ENCODE measurements at regions not wholly inside any gene's neighbourhood (a gene's known extent, or its start where the extent isn't known, plus 50 kb on each side); places are given as distances from the start of the nearest gene placed in this dataset.
"Not testable (repeated sequence)": the region's sequence is repeated elsewhere in the genome, so short reads cannot be mapped to it uniquely, and the experiment has no call there.

DNA sequence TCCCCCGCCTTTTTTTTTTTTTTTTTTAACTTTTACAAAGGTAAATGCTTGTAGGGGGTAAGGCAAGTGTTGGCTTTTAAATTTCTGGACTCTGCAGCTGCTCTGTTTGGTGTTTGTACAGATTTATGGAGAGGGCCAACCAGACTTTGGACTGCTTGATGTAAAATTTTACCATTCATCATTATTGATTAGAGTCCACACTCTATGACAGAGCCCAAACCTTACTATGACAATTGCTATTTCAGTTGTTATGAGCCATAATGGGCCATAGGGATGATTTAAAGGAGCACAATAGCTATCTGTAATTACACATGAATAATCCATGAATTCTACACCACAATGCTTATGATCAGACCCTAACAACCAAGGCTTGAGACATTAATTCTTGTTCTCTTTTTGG, 867.2 kb downstream of the NR2F1-AS1 start:
- no peaks in the 10 kb centered on the region for H3K36me3 ChIP-seq (replicated peaks; ENCODE audit: control insufficient read depth, insufficient read depth, low read length)
- H3K4me3 ChIP-seq (ENCODE audit: insufficient read depth, low read depth, low read length), result no peak overlapping the region
- DNase-seq, result no peak
- H3K27me3 ChIP-seq (ENCODE audit: control insufficient read depth, insufficient read depth, low read length), result no peaks in the 10 kb centered on the region

GRCh38 chr5:92713335-92713743, 867.7 kb downstream of the NR2F1-AS1 start:
- Histone ChIP-seq H3K4me3 (ENCODE audit: insufficient read depth, low read depth, low read length) (no peak overlapping the region), H3K36me3 (replicated peaks; ENCODE audit: control insufficient read depth, insufficient read depth, low read length) (no peaks in the 10 kb centered on the region), H3K27me3 (ENCODE audit: control insufficient read depth, insufficient read depth, low read length) (no peaks in the 10 kb centered on the region)
- DNase-seq, result no peak

DNA sequence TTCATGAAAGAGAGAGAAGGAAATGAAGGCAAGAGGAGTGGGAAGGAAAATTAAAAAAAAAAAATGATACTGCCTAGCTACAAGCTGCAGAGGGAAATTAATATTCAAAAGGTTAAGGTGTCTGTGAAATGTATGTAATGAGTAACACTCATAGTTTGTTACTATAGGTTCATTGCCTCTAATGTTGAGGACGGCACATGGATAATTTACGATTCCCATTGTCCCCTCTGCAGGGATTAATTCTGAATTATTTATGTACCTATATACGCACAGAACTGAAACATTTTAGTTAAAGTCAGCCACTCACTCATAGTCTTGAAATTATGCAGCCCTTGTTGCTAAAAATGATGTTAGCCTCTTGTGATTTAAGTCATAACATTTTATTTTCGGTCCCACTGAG, 869.1 kb downstream of the NR2F1-AS1 start:
- Histone ChIP-seq H3K4me3 (ENCODE audit: insufficient read depth, low read depth, low read length) (no peak overlapping the region), H3K27me3 (ENCODE audit: control insufficient read depth, insufficient read depth, low read length) (no peaks in the 10 kb centered on the region), H3K36me3 (replicated peaks; ENCODE audit: control insufficient read depth, insufficient read depth, low read length) (no peaks in the 10 kb centered on the region)
- DNase-seq, result no peak

GRCh38 chr5:92704590-92704989, 876.4 kb downstream of the NR2F1-AS1 start:
- no peak for DNase-seq
- Histone ChIP-seq H3K4me3 (ENCODE audit: insufficient read depth, low read depth, low read length) (no peak overlapping the region), H3K36me3 (replicated peaks; ENCODE audit: control insufficient read depth, insufficient read depth, low read length) (no peaks in the 10 kb centered on the region), H3K27me3 (ENCODE audit: control insufficient read depth, insufficient read depth, low read length) (no peaks in the 10 kb centered on the region)

DNA sequence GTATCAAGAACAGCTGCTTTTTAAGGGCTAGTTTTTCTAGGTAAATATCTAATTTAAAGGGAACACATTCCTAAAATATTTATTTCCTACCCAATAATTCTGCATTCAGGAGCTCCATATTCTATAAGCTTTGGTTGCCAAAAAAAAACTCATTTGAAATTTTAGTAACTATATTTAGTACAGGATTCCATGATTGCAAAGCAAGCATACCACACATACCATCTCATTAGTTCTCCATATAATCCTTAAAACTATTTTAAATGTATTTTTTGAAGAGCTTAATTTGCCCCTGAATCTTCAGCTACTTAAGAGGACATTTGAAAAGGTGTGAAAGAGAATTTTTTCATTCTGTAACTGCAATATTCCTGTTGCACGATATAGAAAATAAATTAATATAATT, 877.0 kb downstream of the NR2F1-AS1 start:
- Histone ChIP-seq H3K36me3 (replicated peaks; ENCODE audit: control insufficient read depth, insufficient read depth, low read length) (no peaks in the 10 kb centered on the region), H3K4me3 (ENCODE audit: insufficient read depth, low read depth, low read length) (no peak overlapping the region), H3K27me3 (ENCODE audit: control insufficient read depth, insufficient read depth, low read length) (no peaks in the 10 kb centered on the region)
- DNase-seq, result no peak

GRCh38 chr5:92695123-92696003, 885.7 kb downstream of the NR2F1-AS1 start:
- H3K36me3 ChIP-seq (replicated peaks; ENCODE audit: control insufficient read depth, insufficient read depth, low read length), result no peaks in the 10 kb centered on the region
- H3K27me3 ChIP-seq (ENCODE audit: control insufficient read depth, insufficient read depth, low read length), result no peaks in the 10 kb centered on the region
- no peak overlapping the region for H3K4me3 ChIP-seq (ENCODE audit: insufficient read depth, low read depth, low read length)
- DNase-seq, result no peak

DNA sequence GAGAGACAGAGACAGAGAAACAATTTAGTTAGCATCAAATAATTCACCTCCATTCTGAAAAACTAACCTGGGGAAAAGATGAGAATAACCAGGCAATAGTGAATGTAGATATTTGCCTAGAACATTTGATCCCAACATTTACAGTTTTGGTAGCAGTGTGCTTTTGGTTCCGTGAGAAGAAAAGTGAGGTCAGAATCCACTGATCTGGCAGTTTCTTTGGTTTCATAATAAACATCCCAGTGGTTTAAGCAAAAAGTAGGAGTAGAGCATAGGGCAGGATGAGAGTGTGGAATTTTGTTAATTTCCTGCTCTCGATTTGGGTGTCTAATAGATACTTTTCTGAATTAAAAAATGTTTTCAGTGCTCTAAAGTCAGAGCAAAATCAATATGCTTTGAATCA, 887.0 kb downstream of the NR2F1-AS1 start:
- Histone ChIP-seq H3K27me3 (ENCODE audit: control insufficient read depth, insufficient read depth, low read length) (no peaks in the 10 kb centered on the region), H3K4me3 (ENCODE audit: insufficient read depth, low read depth, low read length) (no peak overlapping the region), H3K36me3 (replicated peaks; ENCODE audit: control insufficient read depth, insufficient read depth, low read length) (no peaks in the 10 kb centered on the region)
- no peak for DNase-seq

- H3K36me3 ChIP-seq (replicated peaks; ENCODE audit: control insufficient read depth, insufficient read depth, low read length); H3K4me3 ChIP-seq (ENCODE audit: insufficient read depth, low read depth, low read length); H3K27me3 ChIP-seq (ENCODE audit: control insufficient read depth, insufficient read depth, low read length); DNase-seq: not testable (repeated sequence)
Observed at GRCh38 chr5:92691955-92692354, 889.1 kb downstream of the NR2F1-AS1 start.

DNA sequence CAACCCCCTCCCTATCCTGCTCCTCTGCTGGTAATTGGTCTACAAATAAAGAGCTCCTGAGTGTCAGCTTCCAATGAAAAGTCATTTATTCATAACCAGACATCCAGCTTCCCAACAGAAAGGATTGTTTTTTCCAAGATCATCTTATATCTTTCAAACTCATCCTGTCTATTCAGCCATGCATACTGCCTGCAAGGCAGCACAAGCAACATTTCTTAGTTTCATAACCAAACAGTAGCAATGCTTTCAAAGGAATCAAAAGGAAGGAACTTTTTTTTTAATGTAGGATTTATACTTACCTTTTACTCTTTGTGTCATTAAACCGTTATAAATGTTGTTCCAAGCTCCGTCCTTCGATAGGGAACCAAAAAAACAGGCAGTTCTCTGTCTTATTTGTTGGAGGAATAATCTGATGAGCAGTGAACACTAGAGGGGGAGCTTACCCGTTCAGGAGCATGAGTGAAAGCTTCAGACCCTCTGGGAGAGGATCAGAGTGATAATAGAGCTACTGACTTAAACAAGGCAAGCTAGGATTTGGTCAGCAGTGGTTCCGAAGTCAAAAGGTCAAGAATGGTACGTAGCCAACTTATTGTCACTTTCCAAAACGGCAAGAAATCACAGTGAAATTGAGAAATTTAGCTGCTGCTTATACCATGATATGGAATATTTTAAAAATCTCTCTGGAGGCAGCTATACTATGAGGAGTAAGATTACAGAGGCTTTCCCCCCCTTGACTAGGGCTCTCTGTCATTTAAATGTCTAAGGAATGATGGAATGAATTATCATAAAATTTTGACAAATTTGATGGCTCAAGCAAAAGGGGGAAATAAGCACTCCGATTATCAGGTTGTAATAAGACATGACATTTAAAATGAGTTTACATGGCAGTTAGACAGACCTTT, 892.9 kb downstream of the NR2F1-AS1 start:
- no peak overlapping the region for H3K4me3 ChIP-seq (ENCODE audit: insufficient read depth, low read depth, low read length)
- H3K27me3 ChIP-seq (ENCODE audit: control insufficient read depth, insufficient read depth, low read length), result no peaks in the 10 kb centered on the region
- DNase-seq, result peak; percentile 41
- no peaks in the 10 kb centered on the region for H3K36me3 ChIP-seq (replicated peaks; ENCODE audit: control insufficient read depth, insufficient read depth, low read length)

- no peaks in the 10 kb centered on the region for H3K36me3 ChIP-seq (replicated peaks; ENCODE audit: control insufficient read depth, insufficient read depth, low read length)
Observed at GRCh38 chr5:92678640-92679039, 902.4 kb downstream of the NR2F1-AS1 start.

DNA sequence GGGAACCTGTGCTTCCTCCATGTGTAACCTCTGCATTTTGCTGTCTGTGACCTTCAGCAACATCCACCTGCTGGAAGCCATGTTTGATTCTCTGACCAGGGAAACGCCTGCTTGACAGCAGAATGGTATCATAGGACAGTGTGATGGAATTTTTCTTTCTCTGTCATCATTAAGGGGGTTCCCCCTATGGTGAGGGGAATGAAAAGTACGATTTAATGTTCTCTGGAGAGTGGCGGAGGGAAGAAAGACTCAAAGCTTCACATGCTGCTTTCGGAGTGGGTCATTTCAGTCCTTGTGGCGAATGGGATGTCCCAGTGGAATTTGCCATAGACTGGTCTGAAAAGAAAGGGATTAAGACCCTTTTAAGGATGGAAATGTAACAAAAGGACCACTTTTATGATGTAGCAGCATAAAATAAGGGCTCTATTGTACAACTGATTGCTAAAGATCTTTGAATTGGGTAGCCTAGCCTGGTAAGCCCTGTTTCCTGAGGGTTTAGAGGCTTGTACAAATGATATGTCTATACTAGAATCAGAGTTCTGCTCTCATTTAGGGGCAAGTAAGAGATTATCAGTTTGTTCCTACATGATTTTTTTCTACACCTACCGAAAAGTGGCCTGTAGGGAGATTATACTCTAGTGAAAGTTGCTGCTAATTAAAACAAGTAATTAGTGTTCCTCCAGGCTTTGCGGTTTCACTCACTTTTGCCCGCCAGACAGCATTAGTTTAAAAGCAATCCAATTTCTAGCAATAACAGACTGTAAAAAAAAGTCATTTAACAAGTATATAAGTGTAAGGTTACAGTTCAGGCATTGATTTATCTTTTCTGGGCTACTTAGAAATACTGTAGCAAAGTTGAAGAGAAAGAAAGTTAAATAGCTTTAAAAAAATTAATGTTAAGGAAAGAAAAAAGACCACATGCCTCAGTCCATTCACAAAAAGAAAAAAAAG, 904.5 kb downstream of the NR2F1-AS1 start:
- Histone ChIP-seq H3K36me3 (replicated peaks; ENCODE audit: control insufficient read depth, insufficient read depth, low read length) (no peaks in the 10 kb centered on the region), H3K4me3 (ENCODE audit: insufficient read depth, low read depth, low read length) (no peak overlapping the region)
- DNase-seq, result no peak

More at GRCh38 chr5:92678640-92679039, 902.4 kb downstream of the NR2F1-AS1 start:
- no peak for DNase-seq
- Histone ChIP-seq H3K4me3 (ENCODE audit: insufficient read depth, low read depth, low read length) (no peak overlapping the region), H3K27me3 (ENCODE audit: control insufficient read depth, insufficient read depth, low read length) (no peaks in the 10 kb centered on the region)

DNA sequence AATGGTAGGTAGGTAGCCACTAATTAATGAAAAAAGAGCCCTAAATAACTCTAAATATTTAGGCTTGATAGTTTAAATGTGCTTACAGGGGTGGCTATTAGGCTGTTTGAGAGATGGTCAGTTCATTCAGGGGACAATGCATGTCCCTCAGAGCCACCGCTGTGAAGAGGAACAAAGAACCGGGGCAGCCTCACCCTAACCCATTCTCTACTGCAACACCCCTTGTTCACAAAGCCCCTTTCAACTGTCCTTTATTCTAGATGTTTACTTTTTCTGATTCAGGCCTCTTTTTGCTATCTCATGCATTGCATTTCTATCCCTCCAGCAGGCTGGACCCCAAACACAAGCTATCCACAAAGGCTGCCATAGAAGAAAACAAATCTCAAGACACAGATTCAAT, 906.7 kb downstream of the NR2F1-AS1 start:
- Histone ChIP-seq H3K36me3 (replicated peaks; ENCODE audit: control insufficient read depth, insufficient read depth, low read length) (no peaks in the 10 kb centered on the region), H3K27me3 (ENCODE audit: control insufficient read depth, insufficient read depth, low read length) (no peaks in the 10 kb centered on the region), H3K4me3 (ENCODE audit: insufficient read depth, low read depth, low read length) (no peak overlapping the region)
- DNase-seq, result no peak

More for the DNA sequence above, 904.5 kb downstream of the NR2F1-AS1 start:
- H3K27me3 ChIP-seq (ENCODE audit: control insufficient read depth, insufficient read depth, low read length), result no peaks in the 10 kb centered on the region

DNA sequence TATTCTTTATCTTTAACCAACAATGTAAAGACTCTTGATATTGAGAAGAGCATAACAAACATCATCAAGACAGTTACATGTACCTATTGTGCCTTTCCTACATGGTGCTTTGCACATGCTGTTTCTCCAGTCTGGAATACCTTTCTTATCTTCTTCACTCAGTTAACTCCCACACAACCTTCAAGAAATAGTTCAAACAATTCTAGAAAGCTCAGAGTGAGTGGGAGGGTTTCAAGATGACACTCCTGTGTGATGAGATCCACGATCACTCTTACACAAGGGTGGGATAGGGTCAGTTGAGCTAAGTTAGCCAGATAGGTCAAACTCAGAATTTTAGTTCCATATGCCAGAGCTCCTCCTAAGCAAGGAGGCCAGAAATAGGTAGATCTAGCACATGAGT, 915.5 kb downstream of the NR2F1-AS1 start:
- H3K36me3 ChIP-seq (replicated peaks; ENCODE audit: control insufficient read depth, insufficient read depth, low read length), result no peaks in the 10 kb centered on the region
- DNase-seq, result no peak
- H3K4me3 ChIP-seq (ENCODE audit: insufficient read depth, low read depth, low read length), result no peak overlapping the region
- no peaks in the 10 kb centered on the region for H3K27me3 ChIP-seq (ENCODE audit: control insufficient read depth, insufficient read depth, low read length)

DNA sequence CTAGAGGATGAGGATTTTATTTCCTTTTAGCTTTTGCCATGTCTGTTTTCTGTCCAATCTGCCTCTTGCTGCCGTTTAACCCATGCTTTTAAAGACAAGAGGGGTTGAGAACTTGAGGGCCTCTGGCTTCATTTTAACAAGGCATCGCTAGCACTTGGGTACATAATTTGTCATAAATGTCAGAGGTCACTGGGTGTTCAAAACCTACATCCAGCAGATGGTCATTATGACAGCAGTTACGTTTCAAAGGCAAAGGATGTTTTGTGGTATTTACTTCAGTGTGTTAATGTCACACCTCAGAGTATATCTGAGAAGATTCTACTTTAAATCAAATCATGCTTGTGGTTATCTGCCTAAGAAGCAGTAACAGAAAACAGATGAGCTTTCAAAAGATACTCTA, 918.3 kb downstream of the NR2F1-AS1 start:
- Histone ChIP-seq H3K36me3 (replicated peaks; ENCODE audit: control insufficient read depth, insufficient read depth, low read length) (no peaks in the 10 kb centered on the region), H3K4me3 (ENCODE audit: insufficient read depth, low read depth, low read length) (no peak overlapping the region), H3K27me3 (ENCODE audit: control insufficient read depth, insufficient read depth, low read length) (no peaks in the 10 kb centered on the region)
- no peak for DNase-seq
